HG03354 (cell line): ENCODE measurements at regions not wholly inside any gene's neighbourhood (a gene's known extent, or its start where the extent isn't known, plus 50 kb on each side); places are given as distances from the start of the nearest gene placed in this dataset.
"Not testable (repeated sequence)": the region's sequence is repeated elsewhere in the genome, so short reads cannot be mapped to it uniquely, and the experiment has no call there.

Experiments used
- ATAC-seq: cut with Tn5 transposase; IDR thresholded peaks from one replicate; pipeline ENCODE4 v1.9.1; 2021; ENCODE audit warnings: mild to moderate bottlenecking; ENCODE audit not compliant: unreplicated experiment, poor library complexity, severe bottlenecking

GRCh38 chr1:98575955-98576354 is 85.6 kb upstream of the SNX7 start:
- ATAC-seq, result no peak

- no peak for ATAC-seq
Observed at GRCh38 chr1:98565951-98566350, 95.6 kb upstream of the SNX7 start.

- ATAC-seq, result no peak
Observed at GRCh38 chr1:98559291-98559690, 102.2 kb upstream of the SNX7 start.

GRCh38 chr1:98557895-98558294 is 103.6 kb upstream of the SNX7 start:
- ATAC-seq, result no peak

- no peak for ATAC-seq
Observed at GRCh38 chr1:98556521-98557158, 104.9 kb upstream of the SNX7 start.

- no peak for ATAC-seq
Observed at GRCh38 chr1:98555814-98556213, 105.7 kb upstream of the SNX7 start.

- ATAC-seq, result not testable (repeated sequence)
Observed at GRCh38 chr1:98552576-98553074, 108.9 kb upstream of the SNX7 start.

- no peak for ATAC-seq
Observed at GRCh38 chr1:98550076-98550475, 111.4 kb upstream of the SNX7 start.

GRCh38 chr1:98546319-98546718 is 115.2 kb upstream of the SNX7 start:
- ATAC-seq, result no peak

GRCh38 chr1:98538106-98538505 is 123.4 kb upstream of the SNX7 start:
- ATAC-seq, result no peak

- no peak for ATAC-seq
Observed at GRCh38 chr1:98523256-98523655, 138.3 kb upstream of the SNX7 start.

- ATAC-seq, result no peak
Observed at GRCh38 chr1:98516306-98516705, 145.2 kb upstream of the SNX7 start.

GRCh38 chr1:98515744-98516143 is 145.8 kb upstream of the SNX7 start:
- ATAC-seq, result no peak

- not testable (repeated sequence) for ATAC-seq
Observed at GRCh38 chr1:98512216-98512615, 149.3 kb upstream of the SNX7 start.

GRCh38 chr1:98503771-98504170 is 157.8 kb upstream of the SNX7 start:
- no peak for ATAC-seq

- no peak for ATAC-seq
Observed at GRCh38 chr1:98502937-98503336, 158.6 kb upstream of the SNX7 start.

GRCh38 chr1:98500324-98500723 is 161.2 kb upstream of the SNX7 start:
- ATAC-seq, result no peak

- ATAC-seq, result no peak
Observed at GRCh38 chr1:98498651-98499050, 162.9 kb upstream of the SNX7 start.

GRCh38 chr1:98497497-98497896 is 164.0 kb upstream of the SNX7 start:
- ATAC-seq, result no peak

GRCh38 chr1:98496256-98496995 is 165.1 kb upstream of the SNX7 start:
- ATAC-seq, result no peak

- no peak for ATAC-seq
Observed at GRCh38 chr1:98493469-98493868, 168.1 kb upstream of the SNX7 start.
